H1 (cell line): ENCODE measurements at regions not wholly inside any gene's neighbourhood (a gene's known extent, or its start where the extent isn't known, plus 50 kb on each side); places are given as distances from the start of the nearest gene placed in this dataset.

ENCODE experiments used
- CHD2 ChIP-seq: IDR thresholded peaks from 2 replicates; pipeline ENCODE4 v1.6.1; 2012; ENCODE audit warnings: low read length, improper control_type of control experiment
- CTBP2 ChIP-seq: IDR thresholded peaks from 2 replicates; pipeline ENCODE4 v1.7.0; 2011; ENCODE audit warnings: borderline replicate concordance, mild to moderate bottlenecking, moderate library complexity, mixed read lengths, low read length; ENCODE audit not compliant: insufficient read depth, insufficient read length
- SP1 ChIP-seq: IDR thresholded peaks from 2 replicates; pipeline ENCODE4 v1.6.1; 2011; ENCODE audit warnings: low read depth, low read length

DNA sequence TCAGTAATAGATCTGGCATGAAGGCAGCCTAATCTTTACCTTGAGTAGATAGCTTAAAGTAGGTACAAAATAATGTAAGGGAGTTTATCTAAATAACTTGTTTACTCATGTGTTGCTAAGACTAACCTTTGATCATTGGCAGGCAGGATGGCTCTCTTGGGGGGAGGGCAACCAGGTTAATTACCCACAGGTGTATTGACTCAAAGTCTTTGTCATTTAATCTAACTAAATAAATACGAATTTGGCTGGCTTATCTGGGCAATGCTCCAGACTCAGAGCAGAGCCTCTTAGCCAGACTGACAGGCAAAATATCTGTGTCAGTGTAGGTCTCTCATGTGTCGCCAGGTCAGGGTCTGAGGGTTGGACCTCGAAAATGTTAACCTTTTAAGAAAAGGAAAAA lies 283.4 kb upstream of the KLHL1 start (continued):
- TF ChIP-seq CHD2 (no peak), CTBP2 (no peak), SP1 (0 out of 2 replicates have a peak, but pooled peaks have one; percentile 61)
